NCI-H1105 (cell line): ENCODE measurements at regions not wholly inside any gene's neighbourhood (a gene's known extent, or its start where the extent isn't known, plus 50 kb on each side); places are given as distances from the start of the nearest gene placed in this dataset.
"Not testable (repeated sequence)": the region's sequence is repeated elsewhere in the genome, so short reads cannot be mapped to it uniquely, and the experiment has no call there.

ENCODE experiments used
- DNase-seq: peaks from one replicate; lab custom pipeline; 2025; lab: John Stamatoyannopoulos, UW

GRCh38 chr1:34369701-34370455 is 193.2 kb downstream of the C1orf94 start:
- DNase-seq, result no peak

- DNase-seq, result no peak
Measured at GRCh38 chr1:34370748-34371147, 194.0 kb downstream of the C1orf94 start.

GRCh38 chr1:34371179-34371578 is 194.5 kb downstream of the C1orf94 start:
- not testable (repeated sequence) for DNase-seq

GRCh38 chr1:34371829-34372532 is 195.3 kb downstream of the C1orf94 start:
- DNase-seq, result no peak

GRCh38 chr1:34372891-34373290 is 196.2 kb downstream of the C1orf94 start:
- DNase-seq, result no peak

- no peak for DNase-seq
Measured at GRCh38 chr1:34373912-34374311, 197.2 kb downstream of the C1orf94 start.

- no peak for DNase-seq
Measured at GRCh38 chr1:34376531-34376930, 199.8 kb downstream of the C1orf94 start.

- DNase-seq, result peak; percentile 37
Measured at GRCh38 chr1:34378968-34379856, 202.5 kb downstream of the C1orf94 start.

GRCh38 chr1:34379911-34380310 is 203.2 kb downstream of the C1orf94 start:
- DNase-seq, result no peak

- DNase-seq, result no peak
Measured at GRCh38 chr1:34380526-34381124, 203.9 kb downstream of the C1orf94 start.

- no peak for DNase-seq
Measured at GRCh38 chr1:34389974-34390373, 213.3 kb downstream of the C1orf94 start.

- DNase-seq, result no peak
Measured at GRCh38 chr1:34396042-34396441, 219.3 kb downstream of the C1orf94 start.

- no peak for DNase-seq
Measured at GRCh38 chr1:34398241-34398915, 221.7 kb downstream of the C1orf94 start.

- DNase-seq, result no peak
Measured at GRCh38 chr1:34398916-34399275, 222.2 kb downstream of the C1orf94 start.

- no peak for DNase-seq
Measured at GRCh38 chr1:34400675-34401074, 224.0 kb downstream of the C1orf94 start.

- no peak for DNase-seq
Measured at GRCh38 chr1:34403156-34403555, 226.4 kb downstream of the C1orf94 start.

- DNase-seq, result no peak
Measured at GRCh38 chr1:34404804-34405203, 228.1 kb downstream of the C1orf94 start.

- no peak for DNase-seq
Measured at GRCh38 chr1:34405266-34405959, 228.7 kb downstream of the C1orf94 start.

- no peak for DNase-seq
Measured at GRCh38 chr1:34406377-34406776, 229.7 kb downstream of the C1orf94 start.

- no peak for DNase-seq
Measured at GRCh38 chr1:34406833-34407539, 230.3 kb downstream of the C1orf94 start.
